ENCODE measurements at regions not wholly inside any gene's neighbourhood (a gene's known extent, or its start where the extent isn't known, plus 50 kb on each side); places are given as distances from the start of the nearest gene placed in this dataset.
"Not testable (repeated sequence)": the region's sequence is repeated elsewhere in the genome, so short reads cannot be mapped to it uniquely, and the experiment has no call there.

- Histone ChIP-seq H3F3A (ENCODE audit: insufficient read depth) (no peaks in the 10 kb centered on the region), H3K4me3 (no peak overlapping the region), H3K9ac (no peak overlapping the region), H3K9me3 (ENCODE audit: low read depth) (no peaks in the 10 kb centered on the region), H3K27ac (no peak overlapping the region), H3K79me2 (ENCODE audit: insufficient read depth) (no peaks in the 10 kb centered on the region), H3K36me3 (ENCODE audit: low read depth) (no peaks in the 10 kb centered on the region), H4K20me1 (ENCODE audit: insufficient read depth) (no peaks in the 10 kb centered on the region), H3K9me2 (ENCODE audit: insufficient read depth) (no peaks in the 10 kb centered on the region), H3K27me3 (replicated peaks; ENCODE audit: insufficient read depth) (no peaks in the 10 kb centered on the region), H3K4me1 (ENCODE audit: insufficient read depth) (no peaks in the 10 kb centered on the region), H2AFZ (no peak overlapping the region), H3K4me2 (ENCODE audit: unreplicated experiment) (no peak overlapping the region)
- TF ChIP-seq EZH2 (IDR thresholded peaks at IDR 0.05; ENCODE audit: insufficient read depth, poor library complexity, severe bottlenecking) (no peak), EZH2phosphoT487 (IDR thresholded peaks at IDR 0.05; ENCODE audit: insufficient read depth, low read depth) (no peak)
- WGBS, 2 experiments (ENCODE audit: low coverage in 1 of 2, low lambda C conversion rate in 2 of 2, missing lambda C conversion rate in 2 of 2), result 30 to 35% methylated on average over 6 of the region's 6 CpGs
- in situ Hi-C loops (cut with MboI), result no loop called here
- no peak for DNase-seq
Measured at GRCh38 chr7:67636348-67637022, 639.9 kb downstream of the TYW1 start.

- no peak overlapping the region for H3K4me3 ChIP-seq
- H3K9ac ChIP-seq, result no peak overlapping the region
- DNase-seq, result no peak
- no peaks in the 10 kb centered on the region for H3K79me2 ChIP-seq (ENCODE audit: insufficient read depth)
- no peaks in the 10 kb centered on the region for H3K4me1 ChIP-seq (ENCODE audit: insufficient read depth)
- no peak overlapping the region for H3K4me2 ChIP-seq (ENCODE audit: unreplicated experiment)
- WGBS, 2 experiments (ENCODE audit: low coverage in 1 of 2, low lambda C conversion rate in 2 of 2, missing lambda C conversion rate in 2 of 2), result 27 to 32% methylated on average over 2 of the region's 2 CpGs
- in situ Hi-C loops (cut with MboI), result no loop called here
- H3K27ac ChIP-seq, result no peak overlapping the region
- no peaks in the 10 kb centered on the region for H3F3A ChIP-seq (ENCODE audit: insufficient read depth)
- no peak overlapping the region for H2AFZ ChIP-seq
- no peaks in the 10 kb centered on the region for H3K9me3 ChIP-seq (ENCODE audit: low read depth)
- H4K20me1 ChIP-seq (ENCODE audit: insufficient read depth), result no peaks in the 10 kb centered on the region
- H3K36me3 ChIP-seq (ENCODE audit: low read depth), result no peaks in the 10 kb centered on the region
- no peaks in the 10 kb centered on the region for H3K27me3 ChIP-seq (replicated peaks; ENCODE audit: insufficient read depth)
- TF ChIP-seq EZH2phosphoT487 (IDR thresholded peaks at IDR 0.05; ENCODE audit: insufficient read depth, low read depth), result no peak
- no peak for TF ChIP-seq EZH2 (IDR thresholded peaks at IDR 0.05; ENCODE audit: insufficient read depth, poor library complexity, severe bottlenecking)
- H3K9me2 ChIP-seq (ENCODE audit: insufficient read depth), result no peaks in the 10 kb centered on the region
Measured at GRCh38 chr7:67637023-67637358, 640.4 kb downstream of the TYW1 start.

GRCh38 chr7:67642542-67642941 lies 645.9 kb downstream of the TYW1 start:
- H3F3A ChIP-seq (ENCODE audit: insufficient read depth); H3K4me1 ChIP-seq (ENCODE audit: insufficient read depth); H3K4me2 ChIP-seq (ENCODE audit: unreplicated experiment); H3K79me2 ChIP-seq (ENCODE audit: insufficient read depth); H3K9me3 ChIP-seq (ENCODE audit: low read depth); DNase-seq; H2AFZ ChIP-seq; in situ Hi-C loops (cut with MboI); H3K36me3 ChIP-seq (ENCODE audit: low read depth); H4K20me1 ChIP-seq (ENCODE audit: insufficient read depth); H3K27me3 ChIP-seq (replicated peaks; ENCODE audit: insufficient read depth); H3K9ac ChIP-seq; H3K9me2 ChIP-seq (ENCODE audit: insufficient read depth); H3K4me3 ChIP-seq; H3K27ac ChIP-seq: not testable (repeated sequence)
- 50 to 52% methylated on average over 3 of the region's 3 CpGs for WGBS, 2 experiments (ENCODE audit: low coverage in 1 of 2, low lambda C conversion rate in 2 of 2, missing lambda C conversion rate in 2 of 2)

GRCh38 chr7:67644151-67644550 lies 647.5 kb downstream of the TYW1 start:
- no peaks in the 10 kb centered on the region for H3K36me3 ChIP-seq (ENCODE audit: low read depth)
- TF ChIP-seq EZH2phosphoT487 (IDR thresholded peaks at IDR 0.05; ENCODE audit: insufficient read depth, low read depth) (no peak), EZH2 (IDR thresholded peaks at IDR 0.05; ENCODE audit: insufficient read depth, poor library complexity, severe bottlenecking) (no peak)
- no peaks in the 10 kb centered on the region for H3F3A ChIP-seq (ENCODE audit: insufficient read depth)
- in situ Hi-C loops (cut with MboI), result no loop called here
- H3K9me3 ChIP-seq (ENCODE audit: low read depth), result no peaks in the 10 kb centered on the region
- H3K9ac ChIP-seq, result no peak overlapping the region
- DNase-seq, result no peak
- no peaks in the 10 kb centered on the region for H3K4me1 ChIP-seq (ENCODE audit: insufficient read depth)
- 0 to 1% methylated on average over 3 of the region's 3 CpGs for WGBS, 2 experiments (ENCODE audit: low coverage in 1 of 2, low lambda C conversion rate in 2 of 2, missing lambda C conversion rate in 2 of 2)
- H3K9me2 ChIP-seq (ENCODE audit: insufficient read depth), result no peaks in the 10 kb centered on the region
- no peak overlapping the region for H3K4me2 ChIP-seq (ENCODE audit: unreplicated experiment)
- H3K27ac ChIP-seq, result no peak overlapping the region
- no peak overlapping the region for H2AFZ ChIP-seq
- no peaks in the 10 kb centered on the region for H3K27me3 ChIP-seq (replicated peaks; ENCODE audit: insufficient read depth)
- no peaks in the 10 kb centered on the region for H3K79me2 ChIP-seq (ENCODE audit: insufficient read depth)
- no peaks in the 10 kb centered on the region for H4K20me1 ChIP-seq (ENCODE audit: insufficient read depth)
- H3K4me3 ChIP-seq, result no peak overlapping the region

- Histone ChIP-seq H3K27ac (no peak overlapping the region), H3K36me3 (ENCODE audit: low read depth) (no peaks in the 10 kb centered on the region), H3K27me3 (replicated peaks; ENCODE audit: insufficient read depth) (no peaks in the 10 kb centered on the region), H3F3A (ENCODE audit: insufficient read depth) (no peaks in the 10 kb centered on the region), H3K9me3 (ENCODE audit: low read depth) (no peaks in the 10 kb centered on the region), H3K79me2 (ENCODE audit: insufficient read depth) (no peaks in the 10 kb centered on the region), H2AFZ (no peak overlapping the region), H3K4me1 (ENCODE audit: insufficient read depth) (no peaks in the 10 kb centered on the region), H4K20me1 (ENCODE audit: insufficient read depth) (no peaks in the 10 kb centered on the region), H3K4me2 (ENCODE audit: unreplicated experiment) (no peak overlapping the region), H3K4me3 (no peak overlapping the region), H3K9me2 (ENCODE audit: insufficient read depth) (no peaks in the 10 kb centered on the region), H3K9ac (no peak overlapping the region)
- 13 to 17% methylated on average over 2 of the region's 2 CpGs for WGBS, 2 experiments (ENCODE audit: low coverage in 1 of 2, low lambda C conversion rate in 2 of 2, missing lambda C conversion rate in 2 of 2)
- no peak for TF ChIP-seq EZH2phosphoT487 (IDR thresholded peaks at IDR 0.05; ENCODE audit: insufficient read depth, low read depth)
- no peak for TF ChIP-seq EZH2 (IDR thresholded peaks at IDR 0.05; ENCODE audit: insufficient read depth, poor library complexity, severe bottlenecking)
- no peak for DNase-seq
- in situ Hi-C loops (cut with MboI), result no loop called here
Measured at GRCh38 chr7:67652937-67653336, 656.3 kb downstream of the TYW1 start.

Data from GM23248 (cell line).